DMS153 (cell line): ENCODE measurements at regions not wholly inside any gene's neighbourhood (a gene's known extent, or its start where the extent isn't known, plus 50 kb on each side); places are given as distances from the start of the nearest gene placed in this dataset.

Experiments
- DNase-seq: peaks from one replicate; lab custom pipeline; 2025; lab: John Stamatoyannopoulos, UW

GRCh38 chr6:147621263-147621662, 112.8 kb downstream of the SAMD5 start:
- DNase-seq, result no peak

GRCh38 chr6:147621961-147622360, 113.5 kb downstream of the SAMD5 start:
- no peak for DNase-seq

- DNase-seq, result no peak
Measured at GRCh38 chr6:147624946-147625515, 116.5 kb downstream of the SAMD5 start.

- DNase-seq, result no peak
Measured at GRCh38 chr6:147625946-147626345, 117.5 kb downstream of the SAMD5 start.

GRCh38 chr6:147627411-147627810, 118.9 kb downstream of the SAMD5 start:
- DNase-seq, result no peak

- no peak for DNase-seq
Measured at GRCh38 chr6:147633191-147633590, 124.7 kb downstream of the SAMD5 start.

GRCh38 chr6:147637620-147638195, 129.2 kb downstream of the SAMD5 start:
- DNase-seq, result no peak

GRCh38 chr6:147639279-147639678, 130.8 kb downstream of the SAMD5 start:
- DNase-seq, result no peak

- no peak for DNase-seq
Measured at GRCh38 chr6:147640606-147641005, 132.1 kb downstream of the SAMD5 start.

- no peak for DNase-seq
Measured at GRCh38 chr6:147641511-147641910, 133.0 kb downstream of the SAMD5 start.

- no peak for DNase-seq
Measured at GRCh38 chr6:147642458-147642857, 134.0 kb downstream of the SAMD5 start.

GRCh38 chr6:147643341-147644200, 135.1 kb downstream of the SAMD5 start:
- no peak for DNase-seq

- DNase-seq, result no peak
Measured at GRCh38 chr6:147648916-147649315, 140.4 kb downstream of the SAMD5 start.

- DNase-seq, result peak; percentile 9
Measured at GRCh38 chr6:147651249-147652063, 143.0 kb downstream of the SAMD5 start.

GRCh38 chr6:147653631-147654030, 145.1 kb downstream of the SAMD5 start:
- no peak for DNase-seq

- DNase-seq, result no peak
Measured at GRCh38 chr6:147654103-147654845, 145.8 kb downstream of the SAMD5 start.

GRCh38 chr6:147660334-147661311, 152.1 kb downstream of the SAMD5 start:
- DNase-seq, result no peak

- no peak for DNase-seq
Measured at GRCh38 chr6:147662646-147663045, 154.2 kb downstream of the SAMD5 start.

GRCh38 chr6:147664092-147664491, 155.6 kb downstream of the SAMD5 start:
- no peak for DNase-seq

GRCh38 chr6:147666255-147666654, 157.8 kb downstream of the SAMD5 start:
- no peak for DNase-seq
